ENCODE measurements at regions not wholly inside any gene's neighbourhood (a gene's known extent, or its start where the extent isn't known, plus 50 kb on each side); places are given as distances from the start of the nearest gene placed in this dataset.

DNA sequence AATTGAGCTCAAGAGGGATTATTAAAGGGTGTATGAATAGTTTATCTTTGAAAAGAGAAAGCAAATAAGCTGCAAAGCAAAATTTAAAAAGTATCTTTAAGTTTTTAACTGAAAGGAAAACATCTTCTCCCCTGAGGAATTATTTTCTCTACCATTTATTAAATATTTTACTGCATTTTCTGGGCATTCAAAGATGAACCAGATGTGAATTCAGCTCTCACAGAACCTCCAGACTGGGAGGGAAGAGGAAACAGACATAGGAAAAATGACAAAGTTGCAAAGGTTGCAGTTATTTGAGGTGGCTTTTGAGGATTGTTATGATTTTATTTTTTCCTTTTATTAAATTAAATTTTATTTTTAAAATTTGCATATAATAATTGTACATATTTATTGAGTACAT, 122.7 kb upstream of the SESN3 start:
- TF ChIP-seq EZH2phosphoT487 (IDR thresholded peaks at IDR 0.05; ENCODE audit: borderline replicate concordance) (no peak), POLR2AphosphoS5 (IDR thresholded peaks at IDR 0.05; ENCODE audit: low read depth, low read length) (no peak), POLR2A (IDR thresholded peaks at IDR 0.05; ENCODE audit: borderline replicate concordance, extremely low read depth, insufficient read depth, insufficient read length) (no peak), RAD21 (IDR thresholded peaks at IDR 0.05; ENCODE audit: low read depth) (no peak), ZNF274 (IDR thresholded peaks at IDR 0.05; ENCODE audit: low read depth, low read length) (no peak), JUND (IDR thresholded peaks at IDR 0.05) (no peak), EZH2 (IDR thresholded peaks at IDR 0.05) (no peak), YY1 (IDR thresholded peaks at IDR 0.05; ENCODE audit: extremely low read depth, insufficient replicate concordance, low read depth, low read length) (no peak)
- TF ChIP-seq, protein P1, sequence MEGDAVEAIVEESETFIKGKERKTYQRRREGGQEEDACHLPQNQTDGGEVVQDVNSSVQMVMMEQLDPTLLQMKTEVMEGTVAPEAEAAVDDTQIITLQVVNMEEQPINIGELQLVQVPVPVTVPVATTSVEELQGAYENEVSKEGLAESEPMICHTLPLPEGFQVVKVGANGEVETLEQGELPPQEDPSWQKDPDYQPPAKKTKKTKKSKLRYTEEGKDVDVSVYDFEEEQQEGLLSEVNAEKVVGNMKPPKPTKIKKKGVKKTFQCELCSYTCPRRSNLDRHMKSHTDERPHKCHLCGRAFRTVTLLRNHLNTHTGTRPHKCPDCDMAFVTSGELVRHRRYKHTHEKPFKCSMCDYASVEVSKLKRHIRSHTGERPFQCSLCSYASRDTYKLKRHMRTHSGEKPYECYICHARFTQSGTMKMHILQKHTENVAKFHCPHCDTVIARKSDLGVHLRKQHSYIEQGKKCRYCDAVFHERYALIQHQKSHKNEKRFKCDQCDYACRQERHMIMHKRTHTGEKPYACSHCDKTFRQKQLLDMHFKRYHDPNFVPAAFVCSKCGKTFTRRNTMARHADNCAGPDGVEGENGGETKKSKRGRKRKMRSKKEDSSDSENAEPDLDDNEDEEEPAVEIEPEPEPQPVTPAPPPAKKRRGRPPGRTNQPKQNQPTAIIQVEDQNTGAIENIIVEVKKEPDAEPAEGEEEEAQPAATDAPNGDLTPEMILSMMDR (IDR thresholded peaks at IDR 0.05 in 2 of 3, conservative IDR thresholded peaks at IDR 0.05 in 1 of 3; ENCODE audit: borderline replicate concordance in 1 of 3, insufficient read depth in 1 of 3, low read depth in 2 of 3, low read length in 2 of 3) = no peak
- TF ChIP-seq, protein P2, sequence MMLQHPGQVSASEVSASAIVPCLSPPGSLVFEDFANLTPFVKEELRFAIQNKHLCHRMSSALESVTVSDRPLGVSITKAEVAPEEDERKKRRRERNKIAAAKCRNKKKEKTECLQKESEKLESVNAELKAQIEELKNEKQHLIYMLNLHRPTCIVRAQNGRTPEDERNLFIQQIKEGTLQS (IDR thresholded peaks at IDR 0.05) = no peak
- TF ChIP-seq, protein P3, sequence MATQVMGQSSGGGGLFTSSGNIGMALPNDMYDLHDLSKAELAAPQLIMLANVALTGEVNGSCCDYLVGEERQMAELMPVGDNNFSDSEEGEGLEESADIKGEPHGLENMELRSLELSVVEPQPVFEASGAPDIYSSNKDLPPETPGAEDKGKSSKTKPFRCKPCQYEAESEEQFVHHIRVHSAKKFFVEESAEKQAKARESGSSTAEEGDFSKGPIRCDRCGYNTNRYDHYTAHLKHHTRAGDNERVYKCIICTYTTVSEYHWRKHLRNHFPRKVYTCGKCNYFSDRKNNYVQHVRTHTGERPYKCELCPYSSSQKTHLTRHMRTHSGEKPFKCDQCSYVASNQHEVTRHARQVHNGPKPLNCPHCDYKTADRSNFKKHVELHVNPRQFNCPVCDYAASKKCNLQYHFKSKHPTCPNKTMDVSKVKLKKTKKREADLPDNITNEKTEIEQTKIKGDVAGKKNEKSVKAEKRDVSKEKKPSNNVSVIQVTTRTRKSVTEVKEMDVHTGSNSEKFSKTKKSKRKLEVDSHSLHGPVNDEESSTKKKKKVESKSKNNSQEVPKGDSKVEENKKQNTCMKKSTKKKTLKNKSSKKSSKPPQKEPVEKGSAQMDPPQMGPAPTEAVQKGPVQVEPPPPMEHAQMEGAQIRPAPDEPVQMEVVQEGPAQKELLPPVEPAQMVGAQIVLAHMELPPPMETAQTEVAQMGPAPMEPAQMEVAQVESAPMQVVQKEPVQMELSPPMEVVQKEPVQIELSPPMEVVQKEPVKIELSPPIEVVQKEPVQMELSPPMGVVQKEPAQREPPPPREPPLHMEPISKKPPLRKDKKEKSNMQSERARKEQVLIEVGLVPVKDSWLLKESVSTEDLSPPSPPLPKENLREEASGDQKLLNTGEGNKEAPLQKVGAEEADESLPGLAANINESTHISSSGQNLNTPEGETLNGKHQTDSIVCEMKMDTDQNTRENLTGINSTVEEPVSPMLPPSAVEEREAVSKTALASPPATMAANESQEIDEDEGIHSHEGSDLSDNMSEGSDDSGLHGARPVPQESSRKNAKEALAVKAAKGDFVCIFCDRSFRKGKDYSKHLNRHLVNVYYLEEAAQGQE (IDR thresholded peaks at IDR 0.05; ENCODE audit: low read depth) = no peak
- TF ChIP-seq, protein P4, sequence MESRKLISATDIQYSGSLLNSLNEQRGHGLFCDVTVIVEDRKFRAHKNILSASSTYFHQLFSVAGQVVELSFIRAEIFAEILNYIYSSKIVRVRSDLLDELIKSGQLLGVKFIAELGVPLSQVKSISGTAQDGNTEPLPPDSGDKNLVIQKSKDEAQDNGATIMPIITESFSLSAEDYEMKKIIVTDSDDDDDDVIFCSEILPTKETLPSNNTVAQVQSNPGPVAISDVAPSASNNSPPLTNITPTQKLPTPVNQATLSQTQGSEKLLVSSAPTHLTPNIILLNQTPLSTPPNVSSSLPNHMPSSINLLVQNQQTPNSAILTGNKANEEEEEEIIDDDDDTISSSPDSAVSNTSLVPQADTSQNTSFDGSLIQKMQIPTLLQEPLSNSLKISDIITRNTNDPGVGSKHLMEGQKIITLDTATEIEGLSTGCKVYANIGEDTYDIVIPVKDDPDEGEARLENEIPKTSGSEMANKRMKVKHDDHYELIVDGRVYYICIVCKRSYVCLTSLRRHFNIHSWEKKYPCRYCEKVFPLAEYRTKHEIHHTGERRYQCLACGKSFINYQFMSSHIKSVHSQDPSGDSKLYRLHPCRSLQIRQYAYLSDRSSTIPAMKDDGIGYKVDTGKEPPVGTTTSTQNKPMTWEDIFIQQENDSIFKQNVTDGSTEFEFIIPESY (IDR thresholded peaks at IDR 0.05; ENCODE audit: extremely low read depth, insufficient replicate concordance, low read length) = no peak

Data from HCT116 (cell line).